Vagina (tissue), 2 donors: ENCODE measurements at regions not wholly inside any gene's neighbourhood (a gene's known extent, or its start where the extent isn't known, plus 50 kb on each side); places are given as distances from the start of the nearest gene placed in this dataset.

Experiments
- POLR2A ChIP-seq, 2 donors: fragments of 450-650 bp; IDR thresholded peaks; one replicate each; pipeline ENCODE4 v1.6.1; 2017; ENCODE audit warnings: antibody characterized with exemption in 2 of 2, mild to moderate bottlenecking in 2 of 2, moderate library complexity in 2 of 2
- POLR2AphosphoS5 ChIP-seq, 2 donors: sonication (generic); formaldehyde crosslinking; IDR thresholded peaks; one replicate each; pipeline ENCODE4 v1.9.0; 2017; ENCODE audit warnings: antibody characterized with exemption in 2 of 2, mild to moderate bottlenecking in 2 of 2, low read depth in 1 of 2; ENCODE audit not compliant: insufficient read depth in 1 of 2
- TF ChIP-seq, protein P1 (sequence below), 3 experiments: fragments of 450-650 bp in 2 of 3; fragments of 200-600 bp in 1 of 3; sonication (generic) in 1 of 3; IDR thresholded peaks; one replicate each; pipeline ENCODE4 v1.5.1; 2017 to 2019; ENCODE audit warnings: antibody characterized with exemption in 3 of 3, mild to moderate bottlenecking in 2 of 3, moderate library complexity in 2 of 3

DNA sequence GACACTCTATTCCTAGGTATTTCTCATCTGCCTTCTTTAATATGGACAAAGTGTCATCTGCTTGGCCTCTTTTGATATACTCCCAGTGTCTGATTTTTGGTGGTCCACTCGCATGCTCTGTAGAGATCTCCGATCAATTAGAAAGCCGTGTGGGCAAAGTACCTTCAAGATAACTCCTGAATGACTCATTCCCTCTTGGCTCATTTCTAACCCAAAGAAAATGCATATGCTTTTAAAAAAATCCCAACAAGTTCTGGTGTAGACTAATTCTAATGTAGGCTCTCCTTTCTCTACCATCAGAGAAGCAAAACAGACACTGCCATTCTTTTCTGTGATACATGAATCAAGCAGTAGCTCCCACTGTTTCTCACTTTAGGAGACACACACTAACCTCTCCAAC, 714.9 kb upstream of the ADGRL3 start:
- TF ChIP-seq, protein P1, sequence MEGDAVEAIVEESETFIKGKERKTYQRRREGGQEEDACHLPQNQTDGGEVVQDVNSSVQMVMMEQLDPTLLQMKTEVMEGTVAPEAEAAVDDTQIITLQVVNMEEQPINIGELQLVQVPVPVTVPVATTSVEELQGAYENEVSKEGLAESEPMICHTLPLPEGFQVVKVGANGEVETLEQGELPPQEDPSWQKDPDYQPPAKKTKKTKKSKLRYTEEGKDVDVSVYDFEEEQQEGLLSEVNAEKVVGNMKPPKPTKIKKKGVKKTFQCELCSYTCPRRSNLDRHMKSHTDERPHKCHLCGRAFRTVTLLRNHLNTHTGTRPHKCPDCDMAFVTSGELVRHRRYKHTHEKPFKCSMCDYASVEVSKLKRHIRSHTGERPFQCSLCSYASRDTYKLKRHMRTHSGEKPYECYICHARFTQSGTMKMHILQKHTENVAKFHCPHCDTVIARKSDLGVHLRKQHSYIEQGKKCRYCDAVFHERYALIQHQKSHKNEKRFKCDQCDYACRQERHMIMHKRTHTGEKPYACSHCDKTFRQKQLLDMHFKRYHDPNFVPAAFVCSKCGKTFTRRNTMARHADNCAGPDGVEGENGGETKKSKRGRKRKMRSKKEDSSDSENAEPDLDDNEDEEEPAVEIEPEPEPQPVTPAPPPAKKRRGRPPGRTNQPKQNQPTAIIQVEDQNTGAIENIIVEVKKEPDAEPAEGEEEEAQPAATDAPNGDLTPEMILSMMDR (IDR thresholded peaks at IDR 0.05), result no peak
- no peak for TF ChIP-seq POLR2A (IDR thresholded peaks at IDR 0.05)
- no peak for TF ChIP-seq POLR2AphosphoS5 (IDR thresholded peaks at IDR 0.05; ENCODE audit: insufficient read depth in 1 of 2, low read depth in 1 of 2)
